GM23338 (cell line): ENCODE measurements at regions not wholly inside any gene's neighbourhood (a gene's known extent, or its start where the extent isn't known, plus 50 kb on each side); places are given as distances from the start of the nearest gene placed in this dataset.

Source experiments
- ATAC-seq: fragments of 200-7000 bp; cut with Tn5 transposase; 3 replicates; pipeline ENCODE4 v1.9.1; 2020
- DNase-seq: peaks from one replicate; pipeline ENCODE4 v3.0.0-alpha.2; 2015; ENCODE audit warnings: low spot score
- H2AFZ ChIP-seq: fragments of 200-600 bp; sonication (generic); 2 replicates; pipeline ENCODE4 v1.8.0; 2016; ENCODE audit warnings: antibody characterized with exemption, mild to moderate bottlenecking, moderate library complexity
- H3F3A ChIP-seq: fragments of 200-600 bp; sonication (generic); replicated peaks from 2 replicates; pipeline ENCODE4 v1.8.0; 2017; ENCODE audit warnings: antibody characterized with exemption, mixed run types, low read depth
- H3K27ac ChIP-seq: fragments of 200-600 bp; sonication (generic); 2 replicates; pipeline ENCODE4 v1.6.1; 2016; ENCODE audit warnings: low read depth
- H3K27me3 ChIP-seq: fragments of 200-600 bp; sonication (generic); 2 replicates; pipeline ENCODE4 v1.8.0; 2016; ENCODE audit warnings: mild to moderate bottlenecking, mixed run types, moderate library complexity; ENCODE audit not compliant: insufficient read depth
- H3K36me3 ChIP-seq: fragments of 200-600 bp; sonication (generic); 2 replicates; pipeline ENCODE4 v1.8.0; 2016; ENCODE audit warnings: mild to moderate bottlenecking; ENCODE audit not compliant: insufficient read depth
- H3K4me1 ChIP-seq: fragments of 200-600 bp; sonication (generic); 2 replicates; pipeline ENCODE4 v1.8.0; 2016; ENCODE audit warnings: mild to moderate bottlenecking, moderate library complexity; ENCODE audit not compliant: insufficient read depth
- H3K4me2 ChIP-seq: fragments of 200-600 bp; sonication (generic); 2 replicates; pipeline ENCODE4 v1.7.1; 2017; ENCODE audit warnings: mixed run types
- H3K4me3 ChIP-seq: fragments of 200-600 bp; sonication (generic); 2 replicates; pipeline ENCODE4 v1.6.1; 2016; ENCODE audit warnings: mixed run types
- H3K79me2 ChIP-seq: fragments of 200-600 bp; sonication (generic); replicated peaks from 2 replicates; pipeline ENCODE4 v1.8.0; 2017; ENCODE audit warnings: mild to moderate bottlenecking; ENCODE audit not compliant: insufficient read depth
- H3K9me2 ChIP-seq: fragments of 200-600 bp; sonication (generic); 2 replicates; pipeline ENCODE4 v1.8.0; 2017; ENCODE audit not compliant: insufficient read depth
- H4K20me1 ChIP-seq: fragments of 200-600 bp; sonication (generic); replicated peaks from 2 replicates; pipeline ENCODE4 v1.8.0; 2017; ENCODE audit warnings: mild to moderate bottlenecking; ENCODE audit not compliant: insufficient read depth
- H3K27ac Mint-ChIP-seq: 2 replicates; pipeline ENCODE4 v1.8.0; 2020; ENCODE audit warnings: inconsistent platforms, mild to moderate bottlenecking, moderate library complexity, mixed read lengths
- H3K27me3 Mint-ChIP-seq: 3 replicates; pipeline ENCODE4 v1.8.0; 2022; ENCODE audit warnings: low read depth, mild to moderate bottlenecking, moderate library complexity, mixed read lengths, inconsistent platforms; ENCODE audit not compliant: insufficient read depth, poor library complexity
- H3K36me3 Mint-ChIP-seq: 3 replicates; pipeline ENCODE4 v1.8.0; 2021; ENCODE audit warnings: low read depth, mild to moderate bottlenecking, inconsistent platforms, moderate library complexity, mixed read lengths
- H3K4me1 Mint-ChIP-seq: 3 replicates; pipeline ENCODE4 v1.8.0; 2020; ENCODE audit warnings: mild to moderate bottlenecking, inconsistent platforms, mixed read lengths
- H3K4me3 Mint-ChIP-seq: 3 replicates; pipeline ENCODE4 v1.8.0; 2021; ENCODE audit warnings: moderate library complexity, mild to moderate bottlenecking, inconsistent platforms, mixed read lengths
- H3K9me3 Mint-ChIP-seq: 3 replicates; pipeline ENCODE4 v1.8.0; 2020; ENCODE audit warnings: moderate library complexity, mild to moderate bottlenecking, inconsistent platforms, mixed read lengths
- EZH2phosphoT487 ChIP-seq: fragments of 200-600 bp; sonication (generic); IDR thresholded peaks from one replicate; pipeline ENCODE4 v1.8.1; 2018; ENCODE audit warnings: antibody characterized with exemption; ENCODE audit not compliant: unreplicated experiment
- JUNB ChIP-seq: IDR thresholded peaks from one replicate; pipeline ENCODE4 v1.6.1; 2016; ENCODE audit warnings: antibody characterized with exemption; ENCODE audit not compliant: unreplicated experiment
- NANOG ChIP-seq: IDR thresholded peaks from 2 replicates; pipeline ENCODE4 v1.6.1; 2016; ENCODE audit warnings: antibody characterized with exemption, borderline replicate concordance
- REST ChIP-seq: IDR thresholded peaks from one replicate; pipeline ENCODE4 v1.6.1; 2018; ENCODE audit warnings: antibody characterized with exemption; ENCODE audit not compliant: unreplicated experiment
- ZNF114 ChIP-seq: fragments of 250-450 bp; sonication (Bioruptor Pico); IDR thresholded peaks from 2 replicates; pipeline ENCODE4 v1.5.0; 2020; ENCODE audit warnings: mild to moderate bottlenecking, moderate library complexity
- ZNF331 ChIP-seq: fragments of 250-450 bp; sonication (Bioruptor Pico); IDR thresholded peaks from 2 replicates; pipeline ENCODE4 v1.5.0; 2020; ENCODE audit warnings: low read depth, mild to moderate bottlenecking, moderate library complexity
- TF ChIP-seq, protein P1 (sequence below): fragments of 250-450 bp; sonication (Bioruptor Pico); IDR thresholded peaks from 2 replicates; pipeline ENCODE4 v1.5.0; 2020; ENCODE audit warnings: mild to moderate bottlenecking, moderate library complexity
- TF ChIP-seq, protein P2 (sequence below): IDR thresholded peaks from 2 replicates; pipeline ENCODE4 v1.6.1; 2016; ENCODE audit warnings: antibody characterized with exemption

DNA sequence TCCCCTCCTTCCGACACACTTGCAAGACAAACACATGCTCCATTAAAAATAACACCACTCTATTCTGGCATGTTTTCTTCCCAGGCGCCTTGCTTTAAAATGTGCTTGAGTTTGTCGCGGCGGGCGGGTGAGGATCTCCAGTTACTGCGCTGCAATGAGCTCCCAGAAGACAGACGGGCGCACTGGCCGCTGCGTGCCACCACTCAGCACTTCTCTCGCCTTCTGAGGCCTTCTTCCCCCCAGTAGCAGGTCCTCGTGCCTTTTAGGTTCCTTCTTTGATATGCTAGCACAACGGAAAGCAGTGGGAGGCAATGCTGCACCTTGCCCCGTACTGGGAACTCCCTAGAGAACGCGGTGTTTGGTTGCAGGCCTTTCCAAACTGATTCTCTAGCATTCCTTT lies 279.5 kb upstream of the NR5A2 start:
- ATAC-seq = peak; percentile 98
- Mint-ChIP-seq H3K9me3 (peaks cover 4% of the 10 kb centered on the region; the same call in 1 of the 3 replicates), H3K4me3 (peak overlapping the region; percentile 60), H3K27me3 (peaks cover 16% of the 10 kb centered on the region), H3K36me3 (peaks cover 3% of the 10 kb centered on the region; the same call in 1 of the 3 replicates), H3K27ac (0 out of 2 replicates have a peak overlapping the region, but pooled peaks have one; percentile 46), H3K4me1 (peaks cover 16% of the 10 kb centered on the region; the same call in 2 of the 3 replicates)
- Histone ChIP-seq H3K79me2 (no peaks in the 10 kb centered on the region), H3K9me2 (no peaks in the 10 kb centered on the region), H3K4me2 (peak overlapping the region; percentile 54), H2AFZ (peak overlapping the region; percentile 77), H3F3A (no peaks in the 10 kb centered on the region), H3K36me3 (peaks cover under 1% of the 10 kb centered on the region; the same call in 1 of the 2 replicates), H3K27ac (no peak overlapping the region), H3K4me1 (peaks cover 6% of the 10 kb centered on the region), H3K27me3 (no peaks in the 10 kb centered on the region), H3K4me3 (peak overlapping the region; percentile 22), H4K20me1 (no peaks in the 10 kb centered on the region)
- peak; percentile 73 for DNase-seq
- no peak for TF ChIP-seq NANOG
- TF ChIP-seq, protein P1, sequence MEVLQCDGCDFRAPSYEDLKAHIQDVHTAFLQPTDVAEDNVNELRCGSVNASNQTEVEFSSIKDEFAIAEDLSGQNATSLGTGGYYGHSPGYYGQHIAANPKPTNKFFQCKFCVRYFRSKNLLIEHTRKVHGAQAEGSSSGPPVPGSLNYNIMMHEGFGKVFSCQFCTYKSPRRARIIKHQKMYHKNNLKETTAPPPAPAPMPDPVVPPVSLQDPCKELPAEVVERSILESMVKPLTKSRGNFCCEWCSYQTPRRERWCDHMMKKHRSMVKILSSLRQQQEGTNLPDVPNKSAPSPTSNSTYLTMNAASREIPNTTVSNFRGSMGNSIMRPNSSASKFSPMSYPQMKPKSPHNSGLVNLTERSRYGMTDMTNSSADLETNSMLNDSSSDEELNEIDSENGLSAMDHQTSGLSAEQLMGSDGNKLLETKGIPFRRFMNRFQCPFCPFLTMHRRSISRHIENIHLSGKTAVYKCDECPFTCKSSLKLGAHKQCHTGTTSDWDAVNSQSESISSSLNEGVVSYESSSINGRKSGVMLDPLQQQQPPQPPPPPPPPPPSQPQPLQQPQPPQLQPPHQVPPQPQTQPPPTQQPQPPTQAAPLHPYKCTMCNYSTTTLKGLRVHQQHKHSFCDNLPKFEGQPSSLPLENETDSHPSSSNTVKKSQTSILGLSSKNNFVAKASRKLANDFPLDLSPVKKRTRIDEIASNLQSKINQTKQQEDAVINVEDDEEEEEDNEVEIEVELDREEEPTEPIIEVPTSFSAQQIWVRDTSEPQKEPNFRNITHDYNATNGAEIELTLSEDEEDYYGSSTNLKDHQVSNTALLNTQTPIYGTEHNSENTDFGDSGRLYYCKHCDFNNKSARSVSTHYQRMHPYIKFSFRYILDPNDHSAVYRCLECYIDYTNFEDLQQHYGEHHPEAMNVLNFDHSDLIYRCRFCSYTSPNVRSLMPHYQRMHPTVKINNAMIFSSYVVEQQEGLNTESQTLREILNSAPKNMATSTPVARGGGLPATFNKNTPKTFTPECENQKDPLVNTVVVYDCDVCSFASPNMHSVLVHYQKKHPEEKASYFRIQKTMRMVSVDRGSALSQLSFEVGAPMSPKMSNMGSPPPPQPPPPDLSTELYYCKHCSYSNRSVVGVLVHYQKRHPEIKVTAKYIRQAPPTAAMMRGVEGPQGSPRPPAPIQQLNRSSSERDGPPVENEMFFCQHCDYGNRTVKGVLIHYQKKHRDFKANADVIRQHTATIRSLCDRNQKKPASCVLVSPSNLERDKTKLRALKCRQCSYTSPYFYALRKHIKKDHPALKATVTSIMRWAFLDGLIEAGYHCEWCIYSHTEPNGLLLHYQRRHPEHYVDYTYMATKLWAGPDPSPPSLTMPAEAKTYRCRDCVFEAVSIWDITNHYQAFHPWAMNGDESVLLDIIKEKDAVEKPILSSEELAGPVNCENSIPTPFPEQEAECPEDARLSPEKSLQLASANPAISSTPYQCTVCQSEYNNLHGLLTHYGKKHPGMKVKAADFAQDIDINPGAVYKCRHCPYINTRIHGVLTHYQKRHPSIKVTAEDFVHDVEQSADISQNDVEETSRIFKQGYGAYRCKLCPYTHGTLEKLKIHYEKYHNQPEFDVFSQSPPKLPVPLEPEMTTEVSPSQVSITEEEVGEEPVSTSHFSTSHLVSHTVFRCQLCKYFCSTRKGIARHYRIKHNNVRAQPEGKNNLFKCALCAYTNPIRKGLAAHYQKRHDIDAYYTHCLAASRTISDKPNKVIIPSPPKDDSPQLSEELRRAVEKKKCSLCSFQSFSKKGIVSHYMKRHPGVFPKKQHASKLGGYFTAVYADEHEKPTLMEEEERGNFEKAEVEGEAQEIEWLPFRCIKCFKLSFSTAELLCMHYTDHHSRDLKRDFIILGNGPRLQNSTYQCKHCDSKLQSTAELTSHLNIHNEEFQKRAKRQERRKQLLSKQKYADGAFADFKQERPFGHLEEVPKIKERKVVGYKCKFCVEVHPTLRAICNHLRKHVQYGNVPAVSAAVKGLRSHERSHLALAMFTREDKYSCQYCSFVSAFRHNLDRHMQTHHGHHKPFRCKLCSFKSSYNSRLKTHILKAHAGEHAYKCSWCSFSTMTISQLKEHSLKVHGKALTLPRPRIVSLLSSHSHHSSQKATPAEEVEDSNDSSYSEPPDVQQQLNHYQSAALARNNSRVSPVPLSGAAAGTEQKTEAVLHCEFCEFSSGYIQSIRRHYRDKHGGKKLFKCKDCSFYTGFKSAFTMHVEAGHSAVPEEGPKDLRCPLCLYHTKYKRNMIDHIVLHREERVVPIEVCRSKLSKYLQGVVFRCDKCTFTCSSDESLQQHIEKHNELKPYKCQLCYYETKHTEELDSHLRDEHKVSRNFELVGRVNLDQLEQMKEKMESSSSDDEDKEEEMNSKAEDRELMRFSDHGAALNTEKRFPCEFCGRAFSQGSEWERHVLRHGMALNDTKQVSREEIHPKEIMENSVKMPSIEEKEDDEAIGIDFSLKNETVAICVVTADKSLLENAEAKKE (CRISPR knock-in tag) = peak; percentile 37; the same call in 1 of the 2 replicates
- TF ChIP-seq ZNF331 (CRISPR knock-in tag) = no peak
- no peak for TF ChIP-seq ZNF114 (CRISPR knock-in tag)
- no peak for TF ChIP-seq EZH2phosphoT487
- TF ChIP-seq, protein P2, sequence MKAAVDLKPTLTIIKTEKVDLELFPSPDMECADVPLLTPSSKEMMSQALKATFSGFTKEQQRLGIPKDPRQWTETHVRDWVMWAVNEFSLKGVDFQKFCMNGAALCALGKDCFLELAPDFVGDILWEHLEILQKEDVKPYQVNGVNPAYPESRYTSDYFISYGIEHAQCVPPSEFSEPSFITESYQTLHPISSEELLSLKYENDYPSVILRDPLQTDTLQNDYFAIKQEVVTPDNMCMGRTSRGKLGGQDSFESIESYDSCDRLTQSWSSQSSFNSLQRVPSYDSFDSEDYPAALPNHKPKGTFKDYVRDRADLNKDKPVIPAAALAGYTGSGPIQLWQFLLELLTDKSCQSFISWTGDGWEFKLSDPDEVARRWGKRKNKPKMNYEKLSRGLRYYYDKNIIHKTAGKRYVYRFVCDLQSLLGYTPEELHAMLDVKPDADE = no peak
- no peak for TF ChIP-seq REST
- no peak for TF ChIP-seq JUNB
